BLaER1 treated with 17β-estradiol and CSF1 and Interleukin-3, amounts not matched to agents 10 nM and 100 nM (cell line): ENCODE measurements at regions not wholly inside any gene's neighbourhood (a gene's known extent, or its start where the extent isn't known, plus 50 kb on each side); places are given as distances from the start of the nearest gene placed in this dataset.
"Not testable (repeated sequence)": the region's sequence is repeated elsewhere in the genome, so short reads cannot be mapped to it uniquely, and the experiment has no call there.

ENCODE experiments used
- H3K27ac ChIP-seq, 11 experiments: shearing (Covaris generic); formaldehyde crosslinking; 2 replicates each; pipeline ENCODE4 v1.8.1; 2022
- H3K27me3 ChIP-seq, 11 experiments: shearing (Covaris generic); formaldehyde crosslinking; 2 replicates each; pipeline ENCODE4 v1.8.1; 2022
- H3K36me3 ChIP-seq, 11 experiments: shearing (Covaris generic); formaldehyde crosslinking; 2 replicates each; pipeline ENCODE4 v1.8.1; 2022
- H3K4me1 ChIP-seq, 10 experiments: shearing (Covaris generic); formaldehyde crosslinking; 2 replicates each; pipeline ENCODE4 v1.8.1; 2022
- H3K4me2 ChIP-seq, 11 experiments: shearing (Covaris generic); formaldehyde crosslinking; 2 replicates each; pipeline ENCODE4 v1.8.1; 2022
- H3K4me3 ChIP-seq, 10 experiments: shearing (Covaris generic); formaldehyde crosslinking; 2 replicates each; pipeline ENCODE4 v1.8.1; 2022
- H3K9ac ChIP-seq, 11 experiments: shearing (Covaris generic); formaldehyde crosslinking; 2 replicates each; pipeline ENCODE4 v1.8.1; 2022
- H3K9me3 ChIP-seq, 11 experiments: shearing (Covaris generic); formaldehyde crosslinking; replicated peaks in 1 of 11; 2 replicates each; pipeline ENCODE4 v1.8.1; 2022
- H4K20me1 ChIP-seq, 11 experiments: shearing (Covaris generic); formaldehyde crosslinking; 2 replicates each; pipeline ENCODE4 v1.8.1; 2022

DNA sequence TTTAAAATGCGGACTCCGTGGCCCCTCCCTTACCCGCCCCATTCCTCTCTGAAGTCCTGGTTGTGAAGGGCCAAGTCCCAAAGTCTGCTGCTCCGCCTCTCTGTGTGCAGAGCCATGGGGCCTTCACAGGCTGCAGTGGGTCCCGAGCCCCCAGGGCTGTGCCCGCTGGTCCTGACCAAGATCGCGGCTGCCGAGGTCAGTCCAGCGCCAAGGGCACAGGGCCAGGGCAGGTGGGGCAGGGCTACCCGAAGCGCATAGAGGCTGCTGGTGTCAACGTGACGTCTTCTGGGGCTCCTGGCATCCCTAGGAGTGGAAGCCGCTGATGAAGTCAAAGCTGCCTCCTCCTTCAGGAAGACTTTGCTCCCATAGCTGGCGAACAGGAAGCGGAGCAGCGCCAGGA, 858.8 kb downstream of the TUBA3C start:
- H3K27me3 ChIP-seq, H3K36me3 ChIP-seq, H3K9me3 ChIP-seq, H4K20me1 ChIP-seq, H3K4me2 ChIP-seq, H3K4me3 ChIP-seq, H3K4me1 ChIP-seq, H3K27ac ChIP-seq, H3K9ac ChIP-seq: not testable (repeated sequence)

- not testable (repeated sequence) for H3K4me1 ChIP-seq, H3K4me2 ChIP-seq, H3K4me3 ChIP-seq, H4K20me1 ChIP-seq, H3K27me3 ChIP-seq, H3K27ac ChIP-seq, H3K36me3 ChIP-seq, H3K9me3 ChIP-seq, H3K9ac ChIP-seq
These were observed 862.0 kb downstream of the TUBA3C start for GRCh38 chr13:18319653-18320052.

GRCh38 chr13:18303240-18303813, 878.3 kb downstream of the TUBA3C start:
- H3K4me2 ChIP-seq: 0 out of 22 replicates have a peak overlapping the region, but pooled peaks of 1 of the 11 experiments have one; percentile 4
- not testable (repeated sequence) for H3K27ac ChIP-seq, H3K27me3 ChIP-seq, H3K4me3 ChIP-seq, H3K9me3 ChIP-seq, H4K20me1 ChIP-seq, H3K9ac ChIP-seq, H3K4me1 ChIP-seq, H3K36me3 ChIP-seq

DNA sequence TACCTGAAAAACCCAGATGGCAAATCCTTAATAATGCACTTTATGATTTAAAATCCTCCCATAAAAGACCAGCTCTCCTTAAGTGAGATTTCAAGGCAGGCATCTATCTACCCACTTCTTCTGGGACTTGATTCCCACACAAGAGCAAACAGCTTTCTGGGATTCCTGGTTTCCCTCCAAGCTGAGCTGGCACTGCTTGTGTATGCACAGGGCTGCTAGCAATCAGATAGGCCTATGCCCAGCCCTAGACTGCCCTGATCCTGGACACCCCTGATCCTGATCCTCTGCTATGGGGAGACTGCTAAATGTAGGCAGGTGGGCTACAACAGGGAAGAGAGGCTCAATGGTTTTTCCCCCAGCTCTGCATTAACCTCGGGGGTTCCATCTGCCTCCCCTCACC, 880.7 kb downstream of the TUBA3C start:
- not testable (repeated sequence) for H3K27me3 ChIP-seq, H3K27ac ChIP-seq, H3K9ac ChIP-seq, H3K4me2 ChIP-seq, H3K4me3 ChIP-seq, H3K36me3 ChIP-seq, H4K20me1 ChIP-seq
- H3K4me1 ChIP-seq: peaks cover 0 to 18% (median 0%) of the 10 kb centered on the region in 10 experiments; a peak in 4 of 20 replicates
- H3K9me3 ChIP-seq: peaks cover 0 to 13% (median 5%) of the 10 kb centered on the region in 11 experiments; a peak in 12 of 22 replicates

DNA sequence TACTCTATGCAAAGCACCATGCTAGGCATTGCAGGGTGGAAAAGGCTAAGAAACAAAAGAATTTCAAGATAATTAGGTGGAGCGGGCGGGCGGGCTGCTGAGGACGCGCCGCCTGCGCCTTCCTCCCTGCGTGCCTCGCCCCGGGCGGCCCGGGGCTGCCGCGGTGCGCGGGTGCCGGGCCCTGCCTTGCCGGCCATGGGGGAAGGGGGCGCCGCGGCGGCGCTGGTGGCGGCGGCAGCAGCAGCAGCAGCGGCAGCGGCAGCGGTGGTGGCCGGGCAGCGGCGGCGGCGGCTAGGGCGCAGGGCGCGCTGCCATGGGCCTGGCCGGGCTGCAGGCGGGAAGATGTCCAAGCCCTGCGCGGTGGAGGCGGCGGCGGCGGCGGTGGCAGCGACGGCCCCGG, 884.3 kb downstream of the TUBA3C start:
- Histone ChIP-seq H3K4me2 (peak overlapping the region in 3 of 11 experiments; percentile 33 to 73 (median 59); a peak in 6 of 22 replicates), H3K9me3 (peaks cover 0 to 13% (median 5%) of the 10 kb centered on the region in 11 experiments; a peak in 12 of 22 replicates), H3K9ac (peak overlapping the region in 4 of 11 experiments; percentile 16 to 64 (median 48); a peak in 5 of 22 replicates)

DNA sequence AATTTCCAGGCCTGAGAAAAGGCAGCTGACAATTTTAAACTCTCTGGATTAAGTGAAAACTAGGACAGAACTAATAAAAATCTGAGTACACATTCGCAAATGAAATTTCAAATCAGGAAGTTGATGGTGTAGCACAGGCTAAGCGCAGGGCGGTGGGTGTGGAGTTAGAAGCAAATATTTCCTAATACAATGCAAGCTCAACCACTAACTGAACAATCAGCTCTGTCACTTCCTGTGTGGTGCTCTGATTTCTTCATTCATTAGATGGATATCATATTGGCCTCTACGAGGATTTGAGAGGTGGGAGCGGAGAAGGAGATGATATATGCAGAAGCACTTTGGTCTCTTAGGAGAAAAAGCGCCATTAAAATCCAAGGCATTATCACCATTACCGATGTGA, 885.0 kb downstream of the TUBA3C start:
- Histone ChIP-seq H3K9me3 (peaks cover 0 to 13% (median 5%) of the 10 kb centered on the region in 11 experiments; a peak in 12 of 22 replicates), H3K4me1 (peaks cover 0 to 17% (median 0%) of the 10 kb centered on the region in 10 experiments; a peak in 4 of 20 replicates), H3K4me2 (peak overlapping the region in 4 of 11 experiments; percentile 17 to 59 (median 31); a peak in 4 of 22 replicates), H3K9ac (peak overlapping the region in 2 of 11 experiments; percentile 46 to 64; a peak in 3 of 22 replicates), H3K27ac (peak overlapping the region in 5 of 11 experiments; percentile 56 to 81 (median 72); a peak in 12 of 22 replicates)
- H3K36me3 ChIP-seq, H3K4me3 ChIP-seq, H4K20me1 ChIP-seq, H3K27me3 ChIP-seq: not testable (repeated sequence)

More for the DNA sequence above, 884.3 kb downstream of the TUBA3C start:
- H3K4me1 ChIP-seq: peaks cover 0 to 17% (median 0%) of the 10 kb centered on the region in 10 experiments; a peak in 4 of 20 replicates
- peak overlapping the region in 5 of 11 experiments; percentile 56 to 81 (median 72); a peak in 11 of 22 replicates for H3K27ac ChIP-seq
- 0 out of 20 replicates have a peak overlapping the region, but pooled peaks of 1 of the 10 experiments have one; percentile 19 for H3K4me3 ChIP-seq
- not testable (repeated sequence) for H4K20me1 ChIP-seq, H3K36me3 ChIP-seq, H3K27me3 ChIP-seq

- not testable (repeated sequence) for H3K27me3 ChIP-seq, H3K4me2 ChIP-seq, H3K27ac ChIP-seq, H3K4me3 ChIP-seq, H3K9ac ChIP-seq, H3K36me3 ChIP-seq, H4K20me1 ChIP-seq
- Histone ChIP-seq H3K9me3 (peaks cover 0 to 13% (median 5%) of the 10 kb centered on the region in 11 experiments; a peak in 12 of 22 replicates), H3K4me1 (peaks cover 0 to 17% (median 0%) of the 10 kb centered on the region in 10 experiments; a peak in 4 of 20 replicates)
These were observed 887.3 kb downstream of the TUBA3C start for GRCh38 chr13:18294311-18294710.

- H3K27me3 ChIP-seq, H3K4me2 ChIP-seq: not testable (repeated sequence)
These were observed 894.8 kb downstream of the TUBA3C start for GRCh38 chr13:18286848-18287247.

GRCh38 chr13:18285663-18286062, 896.0 kb downstream of the TUBA3C start:
- not testable (repeated sequence) for H3K4me2 ChIP-seq, H4K20me1 ChIP-seq, H3K9ac ChIP-seq, H3K27me3 ChIP-seq, H3K4me3 ChIP-seq, H3K9me3 ChIP-seq, H3K4me1 ChIP-seq, H3K27ac ChIP-seq, H3K36me3 ChIP-seq

More at GRCh38 chr13:18286848-18287247, 894.8 kb downstream of the TUBA3C start:
- not testable (repeated sequence) for H3K4me1 ChIP-seq, H3K4me3 ChIP-seq, H3K36me3 ChIP-seq, H4K20me1 ChIP-seq, H3K9ac ChIP-seq, H3K9me3 ChIP-seq, H3K27ac ChIP-seq

DNA sequence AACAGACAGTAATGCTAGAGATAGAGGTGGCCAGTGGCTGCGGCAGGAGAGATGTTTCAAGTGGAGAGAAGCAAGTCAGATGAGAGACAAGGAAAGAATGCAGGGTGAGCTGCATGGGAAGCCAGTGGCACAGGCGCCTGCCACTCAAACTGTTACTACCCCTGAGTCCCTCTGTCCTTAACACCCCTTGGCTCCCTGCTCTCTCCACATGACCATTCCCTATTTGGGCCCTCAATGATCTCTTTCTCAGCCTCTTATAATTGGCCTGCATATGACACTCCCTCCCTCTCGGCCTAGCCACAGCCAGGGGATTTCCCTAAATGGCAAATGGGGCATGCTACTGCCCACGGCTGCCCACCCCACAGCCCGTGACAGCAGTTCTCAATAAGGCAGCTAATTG, 897.6 kb downstream of the TUBA3C start:
- H4K20me1 ChIP-seq, H3K4me3 ChIP-seq, H3K9ac ChIP-seq, H3K27me3 ChIP-seq, H3K4me2 ChIP-seq, H3K36me3 ChIP-seq, H3K27ac ChIP-seq, H3K9me3 ChIP-seq: not testable (repeated sequence)
- H3K4me1 ChIP-seq: peaks cover 0 to 17% (median 8%) of the 10 kb centered on the region in 10 experiments; a peak in 13 of 20 replicates

DNA sequence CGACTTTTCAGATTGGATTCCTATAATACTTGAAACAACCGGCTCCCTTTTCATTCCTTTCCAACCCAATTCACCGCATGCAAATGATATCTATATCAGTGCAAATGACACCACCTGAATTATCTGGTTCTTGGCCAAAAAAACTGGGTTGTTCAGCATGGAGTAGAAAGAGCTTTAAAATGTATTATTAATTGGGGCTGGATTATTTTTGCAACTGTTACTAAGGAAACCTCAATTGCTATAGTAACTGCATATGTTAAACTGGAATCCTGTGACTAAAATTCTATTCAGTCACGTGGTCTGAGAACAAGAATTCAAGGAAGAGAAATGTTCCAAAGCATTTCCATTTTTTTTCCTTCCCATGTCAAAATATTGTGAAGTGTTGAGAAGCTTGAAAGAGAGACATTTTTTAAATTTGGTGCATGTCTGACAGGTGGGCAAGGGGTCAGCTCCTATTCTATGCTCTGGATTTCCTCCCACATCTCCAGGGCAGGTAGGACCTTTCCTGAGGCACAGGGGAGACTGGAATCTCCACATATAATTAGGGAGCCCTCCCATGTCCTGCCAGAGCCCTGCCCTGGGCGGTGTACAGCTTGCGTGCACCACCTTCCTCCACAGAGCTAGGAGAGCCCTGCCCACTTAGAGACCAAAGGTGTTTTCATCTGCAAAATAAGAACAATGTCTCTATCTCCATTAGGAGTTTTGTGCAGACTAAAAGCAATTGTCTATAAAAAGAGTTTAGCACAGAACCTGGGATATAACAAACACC, 899.6 kb downstream of the TUBA3C start:
- peaks cover 0 to 23% (median 8%) of the 10 kb centered on the region in 10 experiments; a peak in 14 of 20 replicates for H3K4me1 ChIP-seq
- not testable (repeated sequence) for H3K9ac ChIP-seq, H3K36me3 ChIP-seq, H3K4me2 ChIP-seq, H3K9me3 ChIP-seq, H3K27ac ChIP-seq, H3K27me3 ChIP-seq, H4K20me1 ChIP-seq, H3K4me3 ChIP-seq

DNA sequence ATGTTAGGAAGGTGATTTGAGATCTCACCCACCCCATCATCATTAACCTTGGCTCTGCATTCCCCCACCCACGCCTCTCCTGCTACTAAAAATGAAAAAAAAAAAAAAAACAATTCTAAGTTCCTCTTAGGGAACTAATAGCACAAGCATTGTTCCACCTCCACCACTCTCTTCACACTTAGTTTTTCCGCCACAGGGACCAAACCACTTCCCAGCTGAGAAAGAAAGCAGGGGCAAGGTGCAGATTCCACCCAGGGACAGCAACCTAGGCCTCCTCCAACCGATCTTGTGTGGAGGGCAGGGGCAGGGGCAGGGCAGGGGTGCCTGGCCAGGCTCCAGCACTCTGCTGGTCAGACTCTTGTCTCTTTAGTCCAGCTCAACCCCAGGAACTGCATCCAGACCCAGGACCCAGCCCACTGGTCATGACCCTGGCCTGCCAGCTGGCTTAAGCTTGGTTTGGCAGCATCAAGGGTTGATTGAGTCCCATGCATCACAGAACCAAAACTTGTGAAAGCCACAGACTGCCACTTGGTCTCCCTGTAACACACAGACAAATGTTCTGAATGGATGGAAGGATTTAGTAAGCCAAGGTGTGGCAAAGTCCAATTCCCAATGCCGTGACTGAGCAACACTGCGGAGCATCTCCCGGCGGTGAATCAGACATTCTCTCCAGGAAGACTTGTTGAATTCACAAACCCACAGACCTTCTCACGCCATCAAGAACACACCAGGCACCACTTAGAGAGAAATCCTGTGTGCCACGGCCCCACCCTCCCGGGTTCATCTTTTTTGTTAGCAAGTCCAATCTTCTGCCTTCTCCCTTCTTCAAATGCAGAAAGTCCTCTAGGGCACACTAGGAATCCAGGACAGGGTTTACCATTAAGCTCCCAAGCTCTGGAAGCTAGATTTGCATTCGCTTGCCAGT, 900.5 kb downstream of the TUBA3C start:
- H3K9me3 ChIP-seq, H4K20me1 ChIP-seq, H3K9ac ChIP-seq, H3K27ac ChIP-seq, H3K4me3 ChIP-seq, H3K27me3 ChIP-seq, H3K36me3 ChIP-seq, H3K4me2 ChIP-seq: not testable (repeated sequence)
- H3K4me1 ChIP-seq: peaks cover 0 to 23% (median 8%) of the 10 kb centered on the region in 10 experiments; a peak in 14 of 20 replicates

DNA sequence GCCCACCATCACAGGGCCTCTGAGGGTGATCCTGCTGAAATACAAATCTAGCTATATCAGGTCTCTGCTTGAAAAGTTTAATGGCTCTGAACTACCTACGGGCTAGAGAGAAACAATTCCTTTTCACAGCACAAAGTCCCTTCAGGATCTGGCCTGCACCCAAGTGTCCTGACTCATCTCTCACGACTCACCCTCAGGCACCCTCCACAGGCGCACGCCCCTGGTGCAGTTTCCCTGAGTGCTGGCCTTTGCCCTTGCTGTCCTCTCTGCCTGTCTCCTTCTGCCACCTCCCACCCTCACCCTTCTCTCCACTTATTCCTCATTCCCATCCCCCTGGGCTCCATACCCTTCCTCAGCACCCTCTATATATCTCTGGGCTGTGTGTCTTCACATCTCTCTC, 901.7 kb downstream of the TUBA3C start:
- H3K4me3 ChIP-seq, H3K27me3 ChIP-seq, H3K36me3 ChIP-seq, H4K20me1 ChIP-seq, H3K27ac ChIP-seq, H3K9me3 ChIP-seq, H3K9ac ChIP-seq: not testable (repeated sequence)
- peaks cover 0 to 23% (median 8%) of the 10 kb centered on the region in 10 experiments; a peak in 14 of 20 replicates for H3K4me1 ChIP-seq
- H3K4me2 ChIP-seq: peak overlapping the region in 3 of 11 experiments; percentile 39 to 64 (median 48); a peak in 4 of 22 replicates
